Prostate gland (tissue), 2 donors: ENCODE measurements at regions not wholly inside any gene's neighbourhood (a gene's known extent, or its start where the extent isn't known, plus 50 kb on each side); places are given as distances from the start of the nearest gene placed in this dataset.

ENCODE experiments used
- DNase-seq: peaks from one replicate; pipeline ENCODE4 v3.0.0-alpha.2; 2019; ENCODE audit warnings: low spot score
- H3K27ac ChIP-seq, 2 donors: fragments of 200-600 bp; sonication (generic); 2 replicates each; pipeline ENCODE4 v1.5.1; 2017 to 2019
- H3K27me3 ChIP-seq: fragments of 200-600 bp; sonication (generic); replicated peaks from 2 replicates; pipeline ENCODE4 v1.5.1; 2019; ENCODE audit not compliant: insufficient read depth
- H3K36me3 ChIP-seq, 2 donors: fragments of 200-600 bp; sonication (generic); 1 replicate in 1 of 2; 2 replicates in 1 of 2; pipeline versions ENCODE4 v1.5.1 to v1.8.1; 2017 to 2019
- H3K4me1 ChIP-seq: fragments of 200-600 bp; sonication (generic); replicated peaks from 2 replicates; pipeline ENCODE4 v1.5.1; 2019
- H3K4me3 ChIP-seq, 2 donors: fragments of 200-600 bp; sonication (generic); 2 replicates each; pipeline ENCODE4 v1.5.1; 2017 to 2019
- H3K9me3 ChIP-seq: fragments of 200-600 bp; sonication (generic); 2 replicates; pipeline ENCODE4 v1.5.1; 2017
- CTCF ChIP-seq, 4 experiments: fragments of 200-600 bp in 2 of 4; fragments of 450-650 bp in 2 of 4; sonication (generic) in 2 of 4; IDR thresholded peaks; 1 replicate in 3 of 4; 2 replicates in 1 of 4; pipeline ENCODE4 v1.5.1; 2016 to 2019; ENCODE audit warnings: antibody characterized with exemption in 4 of 4, mild to moderate bottlenecking in 2 of 4, moderate library complexity in 2 of 4
- POLR2A ChIP-seq: fragments of 450-650 bp; IDR thresholded peaks from one replicate; pipeline ENCODE4 v1.6.1; 2016; ENCODE audit warnings: antibody characterized with exemption, mild to moderate bottlenecking
- POLR2AphosphoS5 ChIP-seq: sonication (generic); formaldehyde crosslinking; IDR thresholded peaks from one replicate; pipeline ENCODE4 v1.6.1; 2017; ENCODE audit warnings: antibody characterized with exemption
- WGBS: methylation state at CpG from one replicate; pipeline ENCODE4 v1.1.5; 2018; 5-methylcytosine and 5-hydroxymethylcytosine counted together
- intact Hi-C: fragments of 100-400 bp; cut with DNase I; formaldehyde crosslinking; loops from one replicate; pipeline ENCODE4 v1.14.2; 2022

GRCh38 chr4:174118171-174118570 is 165.3 kb downstream of the FBXO8 start:
- no peaks in the 10 kb centered on the region for H3K9me3 ChIP-seq
- intact Hi-C loops = no loop called here
- TF ChIP-seq CTCF (IDR thresholded peaks at IDR 0.05) (no peak), POLR2A (no peak), POLR2AphosphoS5 (no peak)
- WGBS = 77% methylated on average over 4 of the region's 4 CpGs
- no peaks in the 10 kb centered on the region for H3K27me3 ChIP-seq
- no peak overlapping the region for H3K4me3 ChIP-seq
- H3K36me3 ChIP-seq = no peaks in the 10 kb centered on the region
- H3K27ac ChIP-seq = no peak overlapping the region
- no peak for DNase-seq
- no peaks in the 10 kb centered on the region for H3K4me1 ChIP-seq

- H3K27ac ChIP-seq = no peak overlapping the region
- DNase-seq = no peak
- H3K36me3 ChIP-seq = no peaks in the 10 kb centered on the region
- H3K4me1 ChIP-seq = no peaks in the 10 kb centered on the region
- TF ChIP-seq POLR2A (no peak), CTCF (IDR thresholded peaks at IDR 0.05) (no peak), POLR2AphosphoS5 (no peak)
- intact Hi-C loops = no loop called here
- no peak overlapping the region for H3K4me3 ChIP-seq
- no peaks in the 10 kb centered on the region for H3K27me3 ChIP-seq
- H3K9me3 ChIP-seq = no peaks in the 10 kb centered on the region
- WGBS = 92% methylated on average over 8 of the region's 8 CpGs
These were observed 166.0 kb downstream of the FBXO8 start for GRCh38 chr4:174117445-174117844.

- 58% methylated on average over 4 of the region's 4 CpGs for whole genome bisulfite sequencing
- TF ChIP-seq POLR2A (no peak), CTCF (IDR thresholded peaks at IDR 0.05) (no peak), POLR2AphosphoS5 (no peak)
- Histone ChIP-seq H3K4me1 (no peaks in the 10 kb centered on the region), H3K4me3 (no peak overlapping the region), H3K9me3 (no peaks in the 10 kb centered on the region), H3K27me3 (no peaks in the 10 kb centered on the region), H3K36me3 (no peaks in the 10 kb centered on the region), H3K27ac (no peak overlapping the region)
- no peak for DNase-seq
- intact Hi-C loops = no loop called here
These were observed 167.4 kb downstream of the FBXO8 start for GRCh38 chr4:174116021-174116420.

GRCh38 chr4:174111422-174111821 is 172.0 kb downstream of the FBXO8 start:
- TF ChIP-seq POLR2A (no peak), CTCF (IDR thresholded peaks at IDR 0.05) (no peak), POLR2AphosphoS5 (no peak)
- H3K9me3 ChIP-seq = no peaks in the 10 kb centered on the region
- no peaks in the 10 kb centered on the region for H3K36me3 ChIP-seq
- no peak overlapping the region for H3K4me3 ChIP-seq
- H3K27ac ChIP-seq = no peak overlapping the region
- H3K27me3 ChIP-seq = no peaks in the 10 kb centered on the region
- 47% methylated on average over 2 of the region's 2 CpGs for WGBS
- H3K4me1 ChIP-seq = no peaks in the 10 kb centered on the region
- intact Hi-C loops = no loop called here
- no peak for DNase-seq

- intact Hi-C loops = no loop called here
- 60% methylated on average over 9 of the region's 9 CpGs for WGBS
- no peak for DNase-seq
- H3K36me3 ChIP-seq = no peaks in the 10 kb centered on the region
- no peaks in the 10 kb centered on the region for H3K9me3 ChIP-seq
- H3K4me3 ChIP-seq = no peak overlapping the region
- H3K27ac ChIP-seq = no peak overlapping the region
- no peaks in the 10 kb centered on the region for H3K4me1 ChIP-seq
- H3K27me3 ChIP-seq = no peaks in the 10 kb centered on the region
- TF ChIP-seq POLR2AphosphoS5 (no peak), CTCF (IDR thresholded peaks at IDR 0.05) (no peak), POLR2A (no peak)
These were observed 173.3 kb downstream of the FBXO8 start for GRCh38 chr4:174110180-174110579.
